Stimulated activated CD8-positive, alpha-beta memory T cell treated with anti-CD3 and anti-CD28 coated beads, Interleukin-15, amount 100 ng/mL, for 24 hours (primary cell): ENCODE measurements at regions not wholly inside any gene's neighbourhood (a gene's known extent, or its start where the extent isn't known, plus 50 kb on each side); places are given as distances from the start of the nearest gene placed in this dataset.

Experiments used
- DNase-seq: peaks from one replicate; pipeline ENCODE4 v3.0.0-alpha.2; 2020; ENCODE audit warnings: low read depth

DNA sequence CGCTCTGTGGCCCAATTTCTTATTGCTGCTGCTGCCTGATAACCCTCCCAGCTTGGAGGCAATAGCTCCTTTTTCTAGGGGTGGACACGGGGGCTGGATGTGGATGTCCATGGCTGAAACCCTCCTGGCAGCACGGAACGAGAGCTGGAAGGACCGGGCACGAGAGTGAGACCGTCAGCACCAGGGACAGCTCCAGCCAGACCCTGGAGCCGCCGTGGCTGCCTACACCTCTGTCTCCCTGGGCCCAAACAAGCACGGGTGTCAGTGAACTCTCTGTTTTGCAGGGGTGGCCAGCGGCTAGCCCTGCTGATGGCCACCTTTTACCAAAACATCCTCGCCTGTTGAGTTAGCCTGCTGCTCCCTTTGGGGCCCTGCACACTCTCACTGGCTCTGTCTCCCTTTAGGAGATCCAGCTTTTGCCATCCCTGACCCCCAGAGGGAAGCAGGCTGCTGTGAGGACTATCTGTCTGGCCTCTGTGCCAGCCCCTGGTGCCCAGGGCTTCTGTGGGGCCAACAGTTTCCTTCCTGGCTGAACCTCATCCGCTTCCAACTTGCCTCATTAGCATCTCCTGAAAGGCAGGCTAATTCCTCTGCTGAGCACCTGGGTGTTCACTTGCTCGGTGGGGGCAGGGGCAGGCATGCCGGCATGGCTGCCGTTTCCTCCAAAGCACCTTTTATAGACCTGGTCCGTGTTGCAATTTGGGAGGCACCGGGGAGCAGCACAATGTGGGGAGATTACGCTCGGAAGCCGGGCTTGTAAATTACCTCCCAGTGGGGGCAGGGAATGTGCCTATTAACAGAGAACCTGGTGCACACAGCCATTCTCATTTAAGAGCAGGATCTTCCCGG lies 118.1 kb downstream of the ENGASE start:
- no peak for DNase-seq

GRCh38 chr17:79191270-79191934 lies 116.8 kb downstream of the ENGASE start:
- no peak for DNase-seq

DNA sequence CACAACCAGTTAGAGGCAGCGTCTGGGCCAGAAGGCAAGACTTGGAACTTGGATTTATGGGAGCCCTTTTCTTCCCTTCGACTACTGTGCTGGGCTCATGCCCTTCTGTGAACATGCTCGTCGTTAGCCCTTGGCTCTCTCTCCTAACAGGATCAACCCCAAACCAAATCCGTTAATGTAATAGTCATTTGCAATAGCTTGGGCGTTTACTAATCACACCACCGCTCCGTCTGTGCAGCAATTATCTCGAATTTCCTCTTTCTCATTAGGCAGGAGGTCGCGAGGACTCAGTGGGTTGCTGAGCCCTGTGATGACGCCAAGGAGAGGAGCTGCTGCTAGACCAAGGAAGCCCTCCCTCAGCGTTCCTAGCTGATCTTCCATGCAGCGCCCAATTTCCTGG lies 114.7 kb downstream of the ENGASE start:
- no peak for DNase-seq

DNA sequence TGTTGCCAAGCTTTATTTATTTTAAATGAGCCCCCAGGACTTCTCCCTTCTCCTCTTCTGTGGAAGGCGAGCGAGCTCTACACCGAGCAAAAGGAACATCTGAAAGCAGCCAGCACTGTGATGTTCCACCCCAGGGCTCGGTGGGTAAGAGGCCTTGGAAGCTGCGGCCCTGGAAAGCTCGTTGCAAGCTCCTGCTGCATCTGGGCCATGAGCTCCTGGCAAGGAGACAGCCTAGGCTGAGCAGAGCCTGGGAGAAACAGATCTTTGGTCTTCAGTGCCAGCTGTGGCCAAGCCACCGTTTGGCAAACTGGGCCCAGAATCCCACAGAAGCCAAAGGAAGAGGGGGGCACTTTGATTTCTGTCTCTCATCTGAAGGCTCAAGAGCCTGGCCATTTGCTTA lies 114.1 kb downstream of the ENGASE start:
- DNase-seq, result no peak

DNA sequence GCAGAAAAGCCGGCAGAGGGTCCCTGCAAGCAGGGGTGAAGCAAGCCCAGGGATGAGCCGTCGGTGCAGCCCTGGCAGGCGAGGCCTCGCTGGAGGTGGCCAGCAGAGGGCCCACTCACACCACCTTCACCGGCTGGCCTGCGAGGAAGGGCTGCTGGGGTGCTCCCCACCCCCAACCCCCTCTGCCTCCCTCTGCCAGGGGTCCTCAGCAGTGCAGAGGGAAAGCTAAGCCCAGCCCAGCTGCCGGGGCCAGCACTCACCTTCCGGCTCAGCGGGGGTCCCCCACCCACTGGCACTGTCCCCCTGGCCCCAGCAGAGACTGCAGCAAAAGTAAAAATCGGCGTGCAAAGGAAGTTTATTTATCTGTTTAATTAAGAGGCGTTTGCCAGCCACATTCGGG lies 113.4 kb downstream of the ENGASE start:
- DNase-seq, result no peak

- DNase-seq, result no peak
Measured at GRCh38 chr17:79187186-79187585, 112.6 kb downstream of the ENGASE start.

- no peak for DNase-seq
Measured at GRCh38 chr17:79186406-79186805, 111.8 kb downstream of the ENGASE start.

- no peak for DNase-seq
Measured at GRCh38 chr17:79185671-79186070, 111.0 kb downstream of the ENGASE start.

GRCh38 chr17:79184219-79184618 lies 109.6 kb downstream of the ENGASE start:
- DNase-seq, result no peak

DNA sequence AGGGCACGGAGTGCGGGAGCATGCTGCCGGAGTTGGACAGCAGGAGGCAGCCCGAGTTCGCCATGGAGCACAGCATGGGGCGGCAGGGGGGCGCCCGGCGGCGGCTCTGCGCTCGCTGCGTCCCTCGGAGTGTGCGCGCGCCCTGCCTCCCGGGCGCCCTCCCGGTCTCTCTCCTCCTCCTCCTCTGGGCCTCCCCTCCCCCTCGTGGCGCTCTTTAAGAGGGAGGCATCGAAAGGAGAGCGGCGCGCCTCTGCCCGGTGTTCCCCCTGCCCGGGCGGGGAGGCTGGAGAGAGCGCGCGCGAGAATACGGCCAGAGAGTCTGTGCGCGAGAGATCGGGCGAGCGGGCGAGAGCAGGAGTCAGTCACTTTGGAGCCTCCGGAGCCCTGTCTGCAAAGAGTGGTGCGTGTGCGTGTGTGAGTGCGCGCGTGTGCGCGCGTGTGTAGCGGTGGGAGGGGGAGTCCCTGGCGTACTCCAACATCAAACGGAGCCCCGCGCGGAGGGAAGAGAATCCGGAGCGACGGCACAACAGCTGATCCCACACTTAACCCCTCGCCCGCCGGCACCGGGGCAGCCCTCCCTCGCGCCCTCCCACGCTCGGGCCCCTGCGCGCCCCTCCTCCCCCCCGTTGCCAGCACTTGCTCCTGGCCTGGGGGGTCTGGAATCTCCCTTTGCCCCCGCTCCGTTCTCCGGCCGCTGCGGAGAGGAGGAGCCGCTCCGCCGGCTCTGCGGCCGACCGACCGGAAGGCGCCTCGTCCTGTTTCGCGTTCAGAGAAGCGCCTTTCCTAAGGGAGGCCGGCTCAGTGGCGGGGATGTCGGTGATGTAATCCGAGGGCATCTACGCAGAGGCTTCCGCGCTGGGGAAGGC lies 108.9 kb downstream of the ENGASE start:
- no peak for DNase-seq

DNA sequence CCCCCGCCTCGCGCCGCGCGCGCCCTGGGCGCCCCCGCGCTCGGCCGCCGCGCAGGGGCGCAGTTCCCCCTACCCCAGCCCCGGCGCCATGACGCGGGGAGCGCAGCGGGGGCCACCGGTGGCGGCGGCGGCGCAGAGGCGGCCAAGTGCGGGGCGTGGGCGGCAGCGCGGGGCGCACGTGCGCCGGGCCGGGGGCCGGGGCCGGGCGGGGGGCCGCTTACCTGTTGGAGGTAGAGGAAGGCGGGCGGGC lies 108.3 kb downstream of the ENGASE start:
- no peak for DNase-seq

DNA sequence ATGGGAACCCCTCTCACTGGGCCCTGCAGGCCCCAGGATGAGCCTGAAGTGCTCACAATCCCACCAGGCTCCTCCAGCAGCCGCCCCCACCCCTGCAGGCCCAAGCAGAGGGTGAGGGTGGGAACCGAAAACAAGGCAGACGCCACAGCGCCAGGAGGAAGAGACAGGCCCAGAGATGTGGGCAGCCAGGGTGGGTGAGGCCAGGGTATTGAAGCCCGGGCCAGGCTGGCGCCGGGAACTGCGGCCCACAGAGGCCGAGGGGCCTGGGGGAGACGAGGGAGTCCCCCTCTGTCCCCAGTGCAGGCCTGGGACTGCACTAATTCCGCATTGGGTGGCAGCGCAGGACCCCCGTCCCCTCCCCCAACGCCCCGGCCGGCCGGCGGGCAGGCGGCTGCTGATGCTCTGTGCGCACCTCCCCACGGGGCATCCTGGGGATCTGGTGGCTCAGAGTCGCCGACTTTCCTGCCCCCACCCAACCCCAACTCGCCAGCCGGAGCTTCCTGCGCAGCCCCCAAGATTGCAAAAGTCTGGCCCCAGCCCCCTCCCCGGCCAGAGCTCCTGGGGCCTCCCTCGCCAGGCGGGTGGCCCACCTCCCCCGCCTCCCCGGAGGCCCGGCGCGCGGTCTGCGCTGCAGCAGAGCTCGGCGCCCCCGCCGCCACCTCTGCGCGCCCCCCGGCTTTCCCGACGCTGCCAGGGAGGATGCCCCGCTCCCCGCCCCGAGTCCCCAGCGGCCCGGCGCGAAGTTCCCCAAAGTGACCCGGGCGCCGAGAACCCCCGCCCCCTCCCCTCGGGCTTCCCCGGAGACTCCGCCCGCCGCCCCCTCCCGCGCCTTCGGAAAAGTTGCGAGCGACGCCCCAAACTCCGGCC lies 107.8 kb downstream of the ENGASE start:
- no peak for DNase-seq

DNA sequence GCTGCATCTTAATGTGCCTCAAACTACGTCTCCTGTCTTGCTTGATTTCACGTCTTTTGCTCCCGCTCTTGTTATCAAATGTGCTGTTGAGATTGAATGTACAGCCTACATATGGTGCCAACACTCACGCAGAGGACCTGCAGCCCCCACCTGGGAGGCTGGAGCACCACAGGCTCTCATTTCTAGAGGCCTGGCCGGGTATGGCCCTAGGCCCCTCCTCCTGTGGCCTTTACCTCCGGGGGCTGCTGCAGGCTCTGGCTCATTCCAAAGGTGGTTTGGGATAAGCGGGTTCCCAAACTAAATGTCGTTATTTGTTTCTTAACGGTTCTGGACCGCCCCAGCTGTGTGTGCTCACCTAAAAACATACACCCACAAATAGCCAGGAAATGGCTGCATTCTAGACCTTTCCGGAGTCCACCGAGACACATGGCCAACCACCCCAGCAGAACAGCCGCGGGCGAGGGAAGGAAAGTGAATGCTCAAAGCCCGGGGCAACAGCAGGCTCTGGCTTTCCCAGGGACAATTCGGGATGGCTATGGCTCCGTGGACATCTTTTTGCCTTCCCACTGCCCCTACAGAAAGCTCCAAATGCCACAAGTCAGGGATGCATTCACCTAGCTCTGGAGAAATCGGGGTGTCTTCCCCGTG lies 105.9 kb downstream of the ENGASE start:
- DNase-seq, result no peak

- DNase-seq, result no peak
Measured at GRCh38 chr17:79179334-79179733, 104.7 kb downstream of the ENGASE start.

GRCh38 chr17:79177877-79178276 lies 103.3 kb downstream of the ENGASE start:
- no peak for DNase-seq

- DNase-seq, result no peak
Measured at GRCh38 chr17:79176792-79177601, 102.4 kb downstream of the ENGASE start.

GRCh38 chr17:79174905-79175856 lies 100.6 kb downstream of the ENGASE start:
- no peak for DNase-seq

- no peak for DNase-seq
Measured at GRCh38 chr17:79174193-79174765, 99.7 kb downstream of the ENGASE start.

DNA sequence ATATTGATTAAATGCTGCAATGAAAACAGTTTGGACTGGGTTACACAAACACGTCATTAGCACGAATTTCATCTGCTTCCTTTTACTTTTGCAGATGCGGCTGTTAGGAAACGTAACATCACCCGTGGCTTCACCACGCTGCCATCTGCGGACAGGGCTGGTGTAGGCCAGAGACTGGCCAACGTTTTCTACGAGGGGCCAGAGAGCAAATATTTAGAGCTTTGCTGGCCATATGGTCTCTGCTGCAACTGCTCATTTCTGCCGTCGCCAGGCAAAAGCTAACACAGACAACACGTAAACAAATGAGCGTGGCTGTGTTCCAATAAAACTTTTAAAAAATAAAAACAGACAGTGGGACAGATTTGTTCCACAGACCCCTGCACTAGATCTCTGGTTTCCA lies 96.6 kb downstream of the ENGASE start:
- DNase-seq, result no peak
